GM12875 (cell line): ENCODE measurements at regions not wholly inside any gene's neighbourhood (a gene's known extent, or its start where the extent isn't known, plus 50 kb on each side); places are given as distances from the start of the nearest gene placed in this dataset.

ENCODE experiments used
- H3K4me3 ChIP-seq: one replicate; pipeline ENCODE4 v1.5.1; 2011; ENCODE audit warnings: low read depth, low read length, control low read depth
- TF ChIP-seq, protein P1 (sequence below): IDR thresholded peaks from 2 replicates; pipeline ENCODE4 v1.5.1; 2011; ENCODE audit warnings: low read depth, mild to moderate bottlenecking, control low read depth, inconsistent platforms, low read length, moderate library complexity, borderline replicate concordance; ENCODE audit not compliant: insufficient read depth

DNA sequence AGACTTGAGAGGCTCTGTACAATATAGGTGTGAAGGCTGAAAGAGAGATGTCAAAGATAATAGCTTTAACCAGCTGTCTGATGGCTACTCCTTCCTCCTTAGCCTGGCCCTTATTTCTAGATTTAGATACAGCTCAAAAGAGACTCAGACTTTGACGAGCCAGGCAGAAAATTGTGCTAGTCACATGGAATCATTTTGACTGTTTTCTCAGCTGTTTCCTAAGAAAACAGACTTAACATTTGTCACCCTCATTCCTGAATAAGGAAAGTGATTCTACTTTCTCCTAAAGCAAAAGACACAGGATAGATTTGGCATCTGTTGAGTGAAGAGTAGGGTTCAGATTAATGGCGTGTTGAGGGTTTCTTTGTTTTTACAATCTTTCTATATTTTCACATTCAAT, 340.7 kb downstream of the DHX15 start:
- H3K4me3 ChIP-seq = no peak overlapping the region
- TF ChIP-seq, protein P1, sequence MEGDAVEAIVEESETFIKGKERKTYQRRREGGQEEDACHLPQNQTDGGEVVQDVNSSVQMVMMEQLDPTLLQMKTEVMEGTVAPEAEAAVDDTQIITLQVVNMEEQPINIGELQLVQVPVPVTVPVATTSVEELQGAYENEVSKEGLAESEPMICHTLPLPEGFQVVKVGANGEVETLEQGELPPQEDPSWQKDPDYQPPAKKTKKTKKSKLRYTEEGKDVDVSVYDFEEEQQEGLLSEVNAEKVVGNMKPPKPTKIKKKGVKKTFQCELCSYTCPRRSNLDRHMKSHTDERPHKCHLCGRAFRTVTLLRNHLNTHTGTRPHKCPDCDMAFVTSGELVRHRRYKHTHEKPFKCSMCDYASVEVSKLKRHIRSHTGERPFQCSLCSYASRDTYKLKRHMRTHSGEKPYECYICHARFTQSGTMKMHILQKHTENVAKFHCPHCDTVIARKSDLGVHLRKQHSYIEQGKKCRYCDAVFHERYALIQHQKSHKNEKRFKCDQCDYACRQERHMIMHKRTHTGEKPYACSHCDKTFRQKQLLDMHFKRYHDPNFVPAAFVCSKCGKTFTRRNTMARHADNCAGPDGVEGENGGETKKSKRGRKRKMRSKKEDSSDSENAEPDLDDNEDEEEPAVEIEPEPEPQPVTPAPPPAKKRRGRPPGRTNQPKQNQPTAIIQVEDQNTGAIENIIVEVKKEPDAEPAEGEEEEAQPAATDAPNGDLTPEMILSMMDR = no peak

DNA sequence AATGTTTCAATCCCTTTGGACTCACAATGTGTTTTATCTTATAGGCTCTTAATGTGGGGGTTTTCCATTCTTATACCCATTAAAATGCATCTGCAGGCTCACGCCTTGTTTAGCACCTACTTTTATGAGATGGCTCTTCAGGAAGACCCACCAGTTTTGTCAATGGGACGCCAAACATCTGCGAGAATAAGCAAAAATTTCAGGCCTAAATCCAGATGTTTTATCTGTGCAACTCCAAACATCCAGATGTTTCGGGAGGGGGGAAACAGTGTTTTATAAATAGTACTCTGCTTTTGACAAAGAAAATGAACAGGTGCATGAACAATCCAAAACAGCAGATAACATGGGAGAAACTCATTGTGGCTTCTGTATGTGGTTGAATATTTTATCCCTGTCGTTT, 342.8 kb downstream of the DHX15 start:
- TF ChIP-seq, protein P1 = no peak

DNA sequence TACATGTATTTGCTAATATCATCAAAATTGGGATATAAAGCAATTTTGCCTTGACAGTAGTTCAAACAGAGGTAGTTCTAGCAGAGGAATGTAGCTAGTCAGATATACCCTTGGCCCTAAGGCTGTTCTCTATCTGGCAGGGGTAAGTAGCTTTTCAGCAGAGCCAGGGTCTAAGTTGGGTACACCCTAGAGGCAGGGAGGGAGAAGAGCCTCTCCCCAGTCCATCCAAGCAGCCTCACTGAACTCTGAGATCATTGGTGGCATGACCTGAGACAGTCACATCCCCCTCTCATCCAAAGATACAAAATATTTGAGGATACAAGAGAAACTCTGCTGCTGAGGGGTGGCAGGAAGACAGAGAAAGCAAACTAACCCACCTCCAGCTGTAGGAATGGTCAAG, 343.7 kb downstream of the DHX15 start:
- TF ChIP-seq, protein P1 = no peak

More for the DNA sequence above, 342.8 kb downstream of the DHX15 start:
- H3K4me3 ChIP-seq = no peak overlapping the region

DNA sequence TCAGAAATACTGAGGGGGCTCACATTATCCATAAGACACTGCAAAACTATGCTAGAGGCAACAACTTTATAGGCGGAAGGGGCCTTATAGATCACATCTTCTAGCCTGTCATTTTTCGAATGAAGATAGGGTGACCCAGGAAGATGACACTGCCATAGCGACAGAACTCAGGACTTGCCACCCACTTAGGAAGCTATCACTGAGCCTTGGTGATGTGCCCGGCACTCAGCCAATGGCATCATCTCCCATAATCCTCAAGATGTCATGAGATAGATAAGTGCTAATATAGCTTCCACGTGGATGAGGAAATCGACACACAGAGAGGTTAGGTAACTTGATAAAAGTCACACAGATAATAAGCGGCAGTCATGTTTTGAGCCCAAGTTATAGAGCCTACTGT, 346.6 kb downstream of the DHX15 start:
- TF ChIP-seq, protein P1 = no peak

More for the DNA sequence above, 343.7 kb downstream of the DHX15 start:
- H3K4me3 ChIP-seq = no peak overlapping the region

DNA sequence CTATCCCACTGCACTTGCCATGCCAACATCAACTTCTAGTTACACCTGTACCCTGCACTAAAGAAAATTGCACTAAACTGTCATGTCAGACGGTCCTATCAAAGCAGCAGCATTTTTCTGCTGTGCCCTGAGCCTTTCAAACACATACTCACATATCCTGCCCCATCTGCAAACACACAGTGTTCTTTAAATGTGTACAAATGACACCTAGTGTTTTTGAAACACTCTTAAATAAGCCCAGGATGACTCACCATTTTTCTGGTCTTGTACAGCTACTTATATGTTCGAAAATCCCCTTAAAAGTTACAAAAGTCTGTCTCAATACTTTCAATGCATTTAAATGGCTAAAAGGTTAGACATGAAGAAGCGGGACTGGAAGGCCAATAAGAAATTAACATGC, 346.7 kb upstream of the PPARGC1A start:
- TF ChIP-seq, protein P1 = no peak
- no peak overlapping the region for H3K4me3 ChIP-seq

More for the DNA sequence above, 346.6 kb downstream of the DHX15 start:
- no peak overlapping the region for H3K4me3 ChIP-seq

DNA sequence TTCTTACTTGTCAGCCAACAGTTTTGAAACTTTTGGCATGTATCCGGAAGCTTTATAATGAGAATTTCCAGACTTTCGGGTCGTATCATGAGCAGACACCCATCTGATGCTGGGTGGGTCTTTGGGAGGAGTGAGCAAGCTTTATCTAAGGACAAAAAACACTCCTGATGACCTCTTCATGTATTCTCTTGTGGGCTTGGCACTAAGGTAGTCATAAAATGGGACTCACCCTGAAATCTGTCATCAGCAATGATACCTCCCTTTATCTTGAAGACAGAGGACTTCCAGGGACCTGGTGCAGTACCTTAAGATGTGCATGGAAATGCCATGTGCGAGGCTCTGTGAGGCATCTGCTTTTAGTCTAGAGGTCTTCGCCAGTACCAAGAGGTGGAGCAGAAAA, 346.3 kb upstream of the PPARGC1A start:
- H3K4me3 ChIP-seq = no peak overlapping the region
- TF ChIP-seq, protein P1 = no peak

DNA sequence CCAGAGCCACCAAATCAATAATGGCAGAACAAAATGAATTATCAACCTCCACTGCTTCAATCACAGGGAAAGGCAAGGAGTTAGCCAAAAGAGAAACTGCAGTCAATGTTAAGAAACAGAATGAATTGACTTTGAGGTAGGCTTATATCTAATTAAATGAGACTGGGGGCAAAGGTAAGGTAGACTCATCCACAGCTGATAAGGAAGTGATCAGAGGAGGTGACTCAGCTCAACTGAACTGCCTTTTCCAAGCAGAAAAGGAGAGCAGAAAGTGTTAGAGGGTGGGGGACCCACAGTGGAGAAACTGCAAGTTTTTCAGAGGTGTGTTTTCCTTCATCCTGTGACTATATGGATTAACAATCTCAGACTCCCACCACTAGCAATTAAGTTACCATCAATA, 345.8 kb upstream of the PPARGC1A start:
- no peak overlapping the region for H3K4me3 ChIP-seq
- TF ChIP-seq, protein P1 = no peak
